Posterior vena cava (tissue), 2 donors: ENCODE measurements at regions not wholly inside any gene's neighbourhood (a gene's known extent, or its start where the extent isn't known, plus 50 kb on each side); places are given as distances from the start of the nearest gene placed in this dataset.

ENCODE experiments used
- DNase-seq: peaks from one replicate; pipeline ENCODE4 v3.0.0-alpha.2; 2020; ENCODE audit warnings: low spot score
- intact Hi-C, 2 donors: fragments of 100-400 bp; cut with DNase I; formaldehyde crosslinking; loops; one replicate each; pipeline versions ENCODE4 v1.14.1 to v1.14.2; 2022 to 2023
- donor health status: DM: yes; HTN: yes; CAD: no.
- donor health status: DM: yes; HTN: yes; CAD: no.

DNA sequence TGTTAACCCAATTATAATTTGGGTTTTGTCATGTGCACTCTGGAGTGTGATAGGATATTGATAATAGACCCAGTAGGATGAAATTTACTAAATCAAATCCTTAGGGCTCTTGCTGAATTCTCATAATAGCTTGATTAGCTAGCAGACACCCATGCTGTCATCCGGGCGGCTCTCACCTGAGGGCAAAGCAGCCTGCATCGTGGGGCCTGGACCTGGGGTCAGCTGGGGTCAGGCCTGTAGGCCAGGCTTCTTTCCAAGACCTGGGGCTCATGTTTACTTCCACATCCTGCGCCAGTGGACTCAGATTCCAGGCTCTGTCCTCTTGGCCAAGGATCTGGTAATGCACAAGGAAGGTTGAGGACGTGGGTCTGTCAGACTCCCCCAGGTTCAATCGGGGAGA is 486.3 kb downstream of the NPHP4 start:
- intact Hi-C loops: loop anchor here in 1 of 2 donors (5.0 kb wide), 1 partner anchor 241 kb away; no protein-coding TSS in a partner anchor
- peak; percentile 53 for DNase-seq

DNA sequence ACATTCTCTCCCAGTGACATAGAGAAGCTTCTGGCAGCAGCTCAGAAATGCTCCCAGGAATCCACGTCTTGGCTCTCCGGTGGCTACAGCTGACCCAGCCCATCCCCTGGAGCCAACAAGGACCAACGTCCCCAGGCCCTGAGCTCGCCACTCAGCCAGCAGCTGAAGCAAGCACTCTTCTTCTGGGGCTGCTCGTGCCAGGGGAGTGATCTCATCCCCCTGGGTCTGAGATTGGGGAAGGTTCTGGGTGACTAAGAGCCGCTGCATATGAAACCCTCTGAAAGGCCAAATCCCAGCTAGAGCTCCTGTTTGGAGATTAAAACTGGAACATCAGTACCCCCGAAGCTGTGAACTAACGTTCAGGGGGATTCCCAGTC is 487.9 kb downstream of the NPHP4 start:
- intact Hi-C loops: no loop called here
- DNase-seq: peak; percentile 87

DNA sequence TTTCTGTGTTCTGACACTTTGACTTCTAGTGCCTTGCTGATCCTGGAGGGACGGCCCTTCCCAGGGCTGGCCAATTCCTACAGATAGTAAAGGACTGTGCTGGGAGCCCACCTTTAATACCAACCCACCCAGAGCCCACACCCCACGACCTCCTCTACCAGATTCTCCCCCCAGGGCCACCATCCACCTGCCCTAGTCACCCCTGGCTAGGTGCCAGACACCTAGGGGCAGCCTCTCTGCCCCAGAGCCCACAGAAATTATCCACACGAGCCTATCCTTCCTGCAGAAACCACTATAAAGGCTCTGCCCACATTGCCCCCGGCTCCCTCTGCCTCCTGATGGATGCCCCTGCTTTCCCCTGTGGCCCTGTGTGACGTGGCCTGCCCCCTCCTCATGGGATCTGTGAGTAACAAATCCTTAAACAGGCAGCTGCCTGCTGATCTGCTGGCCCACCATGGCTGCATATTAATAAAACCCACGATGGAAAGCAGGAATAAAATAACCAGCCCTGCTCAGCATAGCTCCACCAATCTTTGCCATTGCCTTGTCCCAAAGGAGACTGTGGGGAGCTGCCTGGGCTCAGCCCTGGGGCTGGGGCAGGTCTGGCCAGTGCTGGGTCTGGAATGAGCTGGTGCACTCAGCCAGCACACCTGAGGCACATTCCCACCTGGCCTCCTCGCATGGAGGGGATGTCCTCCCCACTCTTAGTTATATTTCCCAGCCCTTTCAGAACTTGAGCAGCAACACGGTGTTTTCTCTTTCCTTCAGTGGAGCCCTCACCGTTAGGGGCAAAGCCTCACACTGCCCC is 488.5 kb downstream of the NPHP4 start:
- DNase-seq: peak; percentile 70
- intact Hi-C loops: no loop called here

DNA sequence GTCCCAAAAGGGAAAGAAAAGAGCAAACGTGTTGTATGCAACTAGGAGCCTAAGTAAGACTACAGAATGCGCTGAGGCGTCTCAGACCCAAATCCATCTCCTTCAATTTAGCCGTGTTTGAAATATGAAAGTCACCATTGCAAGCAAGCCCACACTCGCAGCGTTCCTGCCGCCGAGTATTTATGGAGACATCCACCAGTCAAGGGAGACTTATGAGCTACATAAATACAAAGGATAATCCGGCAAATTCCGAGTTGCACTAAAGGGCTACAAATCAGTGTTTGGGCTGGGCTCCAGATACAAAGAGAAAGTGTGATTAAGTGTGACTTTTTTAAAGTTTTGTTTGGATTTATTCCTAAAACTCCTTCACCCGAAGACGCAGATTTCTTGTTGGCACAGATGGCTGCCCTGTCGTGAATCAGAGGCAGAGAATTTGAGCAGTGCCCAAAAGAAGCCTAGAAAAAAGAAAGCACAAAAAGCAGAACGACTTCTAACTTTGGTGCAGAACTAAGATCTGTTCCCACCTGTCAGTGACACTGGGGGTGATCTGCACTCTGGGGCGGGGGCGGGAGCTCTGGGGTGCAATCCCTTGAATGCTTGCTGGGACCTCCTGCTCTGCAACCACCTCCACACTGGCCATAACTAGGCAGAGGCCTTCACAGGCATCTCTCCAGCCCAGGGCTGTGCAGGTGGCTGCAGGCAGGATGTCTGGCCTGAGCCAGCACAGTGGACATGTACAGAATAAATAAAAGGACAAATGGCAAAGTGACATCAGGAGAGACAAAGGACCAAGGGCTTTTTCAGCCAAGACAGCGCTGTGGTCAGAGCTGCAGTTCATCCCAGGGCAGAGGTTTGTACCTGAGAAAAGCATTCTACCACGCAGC is 489.7 kb downstream of the NPHP4 start:
- intact Hi-C loops: no loop called here
- DNase-seq: peak; percentile 23

DNA sequence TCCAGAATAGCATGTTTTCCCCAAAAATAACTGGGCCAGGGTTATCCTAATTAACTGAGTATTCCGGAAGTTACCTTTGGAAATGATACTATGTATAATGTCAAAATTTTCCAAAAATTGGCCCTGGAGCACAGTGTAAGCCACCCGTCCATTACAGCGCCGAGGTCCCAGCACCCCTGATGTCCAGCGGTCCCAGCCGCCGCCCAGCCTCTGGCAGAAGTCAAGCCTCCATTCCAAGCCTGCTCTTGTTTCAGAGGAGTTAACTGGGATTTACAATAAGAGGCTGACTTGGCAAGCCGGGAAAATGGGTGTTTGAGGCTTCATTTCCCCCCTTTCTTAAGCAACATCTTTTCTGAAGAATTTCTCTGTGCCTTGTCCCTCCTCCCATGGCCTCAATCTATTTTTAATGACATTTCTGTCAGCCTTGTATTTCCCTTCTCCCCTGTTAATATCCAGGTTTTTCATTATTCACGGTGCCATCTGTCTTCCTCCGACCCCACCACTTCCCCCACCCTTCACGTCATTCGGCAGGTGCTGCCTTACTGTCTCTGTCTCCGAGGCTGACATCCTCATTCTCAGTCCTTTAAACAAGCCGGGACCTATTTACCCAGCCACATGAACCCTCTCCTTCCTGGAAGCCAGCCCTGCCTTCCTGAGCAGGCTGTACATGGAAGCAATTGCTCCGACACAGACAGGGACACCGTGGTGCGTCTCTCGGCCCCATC is 490.9 kb downstream of the NPHP4 start:
- no peak for DNase-seq
- intact Hi-C loops: no loop called here

DNA sequence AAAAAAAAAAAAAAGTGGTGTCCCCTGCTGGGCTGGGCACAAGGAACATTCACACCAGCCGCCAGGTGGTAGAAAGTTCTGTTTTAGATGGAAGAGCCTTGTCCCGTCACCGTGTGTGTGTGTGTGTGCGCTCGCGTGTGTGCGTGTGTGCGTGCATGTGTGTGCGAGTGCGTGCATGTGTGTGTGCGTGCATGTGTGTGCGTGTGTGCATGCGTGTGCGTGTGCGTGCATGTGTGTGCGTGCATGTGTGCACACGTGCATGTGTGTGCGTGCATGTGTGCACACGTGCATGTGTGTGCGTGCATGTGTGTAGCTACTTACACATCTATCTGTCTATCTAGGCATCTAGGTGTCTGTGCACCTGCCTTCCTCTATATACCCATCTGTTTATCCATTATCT is 491.7 kb downstream of the NPHP4 start:
- intact Hi-C loops: no loop called here
- DNase-seq: no peak

DNA sequence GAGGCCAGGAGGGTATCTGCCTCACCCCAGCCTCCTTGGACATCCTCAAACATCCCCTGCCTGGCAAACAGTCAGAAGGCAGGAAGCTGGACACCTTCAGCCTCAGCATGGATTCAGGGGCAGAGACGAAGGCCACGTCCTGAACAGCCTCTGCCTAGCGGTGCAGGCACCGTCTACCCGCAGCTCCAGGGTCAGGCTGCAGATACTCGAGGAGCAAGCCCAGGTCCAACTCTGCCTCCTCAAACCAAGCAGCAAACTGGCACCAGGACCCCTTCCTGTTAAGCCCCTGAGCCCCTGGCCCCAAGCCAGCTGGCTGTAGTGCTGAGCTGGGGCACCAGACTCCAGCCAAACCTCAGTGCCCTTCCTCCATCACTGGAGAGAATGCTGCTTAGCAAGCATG is 494.7 kb downstream of the NPHP4 start:
- peak; percentile 62 for DNase-seq
- intact Hi-C loops: no loop called here

DNA sequence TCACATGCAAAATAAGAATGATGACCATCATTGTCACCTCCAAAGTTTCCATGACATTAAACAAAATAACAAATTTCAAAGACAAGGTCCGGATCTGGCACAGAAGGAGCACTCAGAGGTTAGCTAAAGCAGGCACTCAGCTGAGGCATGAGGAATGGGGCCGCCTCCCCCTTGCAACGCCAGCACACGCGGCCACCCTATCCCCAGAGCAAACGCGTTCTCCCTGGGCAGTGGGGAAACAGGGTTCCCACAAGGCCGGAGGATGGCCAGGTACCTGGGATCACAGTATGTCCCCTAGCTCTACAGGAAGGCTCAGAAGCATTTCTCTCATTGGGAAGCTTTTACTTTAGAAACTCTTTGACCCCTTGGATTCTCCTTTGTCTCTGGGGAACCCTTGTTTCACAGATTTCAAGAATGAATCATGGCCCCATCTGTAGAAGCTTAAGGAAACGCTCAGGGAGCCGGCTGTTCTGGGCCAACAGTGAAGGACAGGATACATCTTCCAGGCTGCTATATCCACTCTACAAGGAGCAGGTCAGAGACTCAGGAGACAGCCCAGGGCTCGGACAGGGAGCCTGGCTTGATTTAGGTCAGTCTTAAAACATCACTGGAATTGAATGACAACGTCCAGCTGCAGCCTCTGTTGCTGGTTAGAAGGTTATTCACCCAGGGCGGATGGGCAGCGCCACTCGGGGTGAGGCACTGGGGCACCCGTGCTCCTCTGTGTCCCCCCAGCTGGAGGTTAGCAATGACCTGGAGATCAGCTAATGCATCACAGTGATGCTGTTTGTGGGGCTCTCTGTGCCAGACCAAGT is 496.4 kb downstream of the NPHP4 start:
- no peak for DNase-seq
- intact Hi-C loops: no loop called here

DNA sequence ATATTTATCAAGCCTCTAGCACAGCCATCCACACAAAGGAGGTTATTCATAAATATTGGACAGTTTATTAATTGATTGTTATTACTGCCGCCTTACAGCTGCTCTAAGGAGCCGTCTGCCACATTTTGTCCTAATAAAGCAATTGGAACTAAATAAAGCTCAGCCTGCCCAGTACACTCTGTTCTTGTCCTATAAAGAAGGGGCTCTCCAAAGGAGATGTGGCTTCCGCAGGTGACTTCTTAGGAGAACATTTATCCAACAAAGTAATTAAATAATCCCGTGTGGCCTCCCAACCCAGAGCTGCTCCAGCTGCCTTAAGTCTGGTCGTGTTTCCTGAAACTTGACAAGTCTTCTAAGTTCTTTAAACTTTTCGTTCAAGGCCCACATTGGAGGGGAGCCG is 497.7 kb downstream of the NPHP4 start:
- intact Hi-C loops: no loop called here
- no peak for DNase-seq

DNA sequence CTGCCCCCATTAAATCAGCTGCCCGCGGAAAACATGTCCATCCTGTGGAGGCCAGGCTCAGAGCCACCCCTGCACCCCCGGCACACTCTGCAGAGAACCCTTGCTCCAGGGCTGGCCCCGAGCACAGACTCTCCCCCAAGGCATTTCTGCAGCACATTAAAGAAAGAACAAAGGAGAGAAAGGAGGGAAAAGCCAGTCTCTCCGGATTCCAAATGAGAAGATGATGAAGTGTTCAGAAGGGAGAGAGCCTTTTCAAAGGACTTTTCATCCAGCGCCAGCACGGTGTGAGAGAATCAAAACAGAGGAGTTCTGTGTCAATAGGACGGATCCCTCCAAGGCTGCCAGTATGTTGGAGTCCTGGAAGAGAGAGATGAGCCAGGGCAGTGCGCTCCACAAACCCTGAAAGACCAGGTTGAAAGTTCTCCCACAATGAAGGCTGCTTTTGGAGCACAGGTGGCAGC is 498.3 kb downstream of the NPHP4 start:
- intact Hi-C loops: no loop called here
- no peak for DNase-seq

DNA sequence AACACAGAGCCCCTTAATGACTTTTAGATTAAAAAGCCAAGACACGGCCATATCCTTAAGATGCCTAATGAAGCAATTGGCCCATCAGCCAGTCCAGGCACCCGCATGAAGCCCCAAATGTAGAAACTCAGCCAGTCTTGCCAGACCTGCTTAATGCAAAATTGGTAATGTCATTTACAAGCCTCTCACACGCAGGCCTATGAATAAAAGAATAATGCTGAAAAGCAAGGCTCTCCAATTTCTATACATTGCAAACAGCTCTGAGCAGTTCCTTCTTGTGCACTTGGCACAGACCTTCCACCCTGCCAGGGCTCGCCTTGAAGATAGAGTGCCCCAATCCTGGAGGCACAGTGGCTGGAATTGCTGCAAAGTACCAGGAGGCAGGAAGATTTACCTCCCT is 498.9 kb downstream of the NPHP4 start:
- no peak for DNase-seq
- intact Hi-C loops: no loop called here

DNA sequence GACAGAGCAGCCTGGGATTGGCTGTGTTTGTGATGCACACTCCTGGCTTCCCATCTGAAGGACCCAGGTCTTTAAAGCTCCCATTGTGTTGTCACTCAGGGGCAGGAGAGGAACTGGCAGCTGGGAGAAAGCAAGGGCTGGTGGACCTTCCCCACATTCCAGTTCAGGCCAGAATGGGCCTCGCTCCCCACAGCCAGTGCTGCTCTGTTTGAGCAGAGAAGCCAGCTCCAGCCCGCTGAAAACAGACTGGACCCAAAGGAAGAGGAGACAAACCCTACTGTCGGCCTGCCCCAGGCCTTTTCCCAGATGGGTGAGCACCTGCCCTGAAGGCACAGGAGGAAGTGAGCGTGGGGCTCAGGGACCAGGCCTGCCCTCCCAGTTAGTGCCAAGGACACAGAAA is 499.4 kb downstream of the NPHP4 start:
- intact Hi-C loops: no loop called here
- DNase-seq: no peak

DNA sequence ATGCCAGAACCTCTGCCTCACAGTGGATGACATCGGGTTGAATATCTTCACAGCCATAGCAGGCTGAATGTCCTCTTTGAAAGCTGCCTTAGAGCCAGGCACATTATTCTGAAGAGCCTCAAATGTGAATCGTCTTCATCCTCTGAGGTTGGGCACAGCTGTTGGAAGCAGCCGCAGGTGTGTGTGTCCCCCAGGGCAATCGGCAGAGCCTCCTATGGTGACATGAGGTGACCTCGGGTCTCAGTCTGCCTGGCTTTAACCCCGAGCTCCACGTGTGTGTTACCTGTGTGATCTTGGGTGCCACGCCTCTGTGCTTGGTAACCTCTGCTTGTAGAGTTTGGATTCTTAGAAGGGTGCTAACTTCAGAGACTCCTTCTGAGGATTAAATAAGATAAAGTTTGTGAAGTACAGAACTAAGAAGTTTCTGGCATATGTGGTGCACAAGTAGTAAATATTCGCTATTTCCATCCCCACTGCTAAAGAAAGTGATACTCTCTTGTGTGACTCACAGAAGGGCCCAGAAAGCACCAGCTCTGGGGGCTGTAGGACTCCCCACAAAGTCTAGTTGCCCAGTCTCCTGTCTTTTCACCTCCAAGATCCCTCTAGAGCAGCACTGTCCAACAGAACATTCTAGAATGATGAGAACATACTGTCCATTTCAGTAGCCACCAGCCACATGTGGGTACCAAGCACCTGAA is 500.9 kb downstream of the NPHP4 start:
- intact Hi-C loops: no loop called here

DNA sequence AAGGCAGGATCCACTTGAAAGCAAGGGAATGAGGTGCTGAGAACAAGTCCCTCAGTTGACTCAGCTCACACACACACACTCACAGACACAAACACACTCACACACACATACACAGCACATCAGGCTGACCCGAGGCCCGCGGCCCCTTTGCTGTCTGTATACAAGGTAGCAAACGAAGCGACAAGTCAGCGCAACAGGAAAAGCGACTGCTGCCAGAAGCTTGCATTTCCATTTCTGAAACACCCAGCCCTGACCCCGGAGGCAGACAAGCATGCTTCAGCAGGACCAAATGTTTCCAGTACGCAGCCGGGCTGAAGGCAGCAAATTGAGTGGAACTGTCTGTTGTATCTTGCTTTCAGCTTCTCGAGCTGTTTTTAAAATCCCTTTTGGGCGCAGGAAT is 501.6 kb downstream of the NPHP4 start:
- intact Hi-C loops: no loop called here
- DNase-seq: no peak

More for the DNA sequence above, 500.9 kb downstream of the NPHP4 start:
- no peak for DNase-seq

DNA sequence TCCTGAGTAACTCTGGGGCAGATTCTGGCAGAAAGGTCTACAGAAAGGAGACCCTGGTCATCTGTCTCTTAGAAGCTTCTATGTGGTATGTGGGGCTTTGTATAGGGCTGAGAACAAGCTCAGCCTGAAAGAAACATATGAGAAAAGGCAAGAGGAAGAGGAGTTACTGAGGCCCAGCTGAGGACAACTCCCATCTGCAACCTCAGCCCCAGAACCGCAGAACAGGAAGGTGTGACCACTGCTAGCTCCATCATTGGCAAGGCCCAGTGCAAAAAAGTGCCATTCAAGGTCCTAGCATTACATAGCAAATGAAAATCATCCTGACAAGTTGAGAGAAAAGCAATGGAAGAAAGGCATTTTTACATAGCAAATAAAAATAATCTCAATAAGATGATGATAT is 503.8 kb downstream of the NPHP4 start:
- DNase-seq: no peak
- intact Hi-C loops: no loop called here

DNA sequence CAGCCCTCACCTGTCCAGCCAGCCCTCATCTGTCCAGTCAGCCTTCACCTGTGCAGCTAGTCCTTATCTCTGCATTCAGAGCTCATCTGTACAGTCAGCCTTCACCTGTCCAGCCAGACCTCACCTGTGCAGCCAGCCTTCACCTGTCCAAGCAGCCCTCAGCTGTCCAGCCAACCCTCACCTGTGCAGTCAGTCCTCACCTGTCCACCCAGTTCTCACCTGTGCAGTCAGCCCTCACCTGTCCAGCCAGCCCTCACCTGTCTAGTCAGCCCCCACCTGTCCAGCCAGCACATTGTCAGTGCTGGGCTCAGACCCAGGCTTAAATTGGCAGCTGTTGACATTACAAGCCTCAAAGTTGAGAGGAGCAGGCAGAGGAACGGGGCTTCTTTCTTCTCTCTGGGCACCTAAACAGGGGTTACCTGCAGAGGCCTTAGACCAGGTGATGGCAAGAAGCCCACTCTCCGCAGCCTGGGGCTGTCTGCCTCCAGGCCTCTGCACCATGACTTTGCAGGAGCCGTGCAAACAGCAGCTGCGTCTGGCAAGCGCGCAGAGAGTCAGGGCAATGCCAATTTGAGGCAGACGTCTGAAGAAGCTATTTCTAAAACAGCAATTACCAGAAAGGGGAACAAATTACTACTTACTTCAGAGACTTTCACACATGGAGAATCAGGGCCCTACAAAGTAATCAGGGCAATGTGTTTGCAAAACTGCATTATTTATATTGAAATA is 506.1 kb downstream of the NPHP4 start:
- intact Hi-C loops: no loop called here

DNA sequence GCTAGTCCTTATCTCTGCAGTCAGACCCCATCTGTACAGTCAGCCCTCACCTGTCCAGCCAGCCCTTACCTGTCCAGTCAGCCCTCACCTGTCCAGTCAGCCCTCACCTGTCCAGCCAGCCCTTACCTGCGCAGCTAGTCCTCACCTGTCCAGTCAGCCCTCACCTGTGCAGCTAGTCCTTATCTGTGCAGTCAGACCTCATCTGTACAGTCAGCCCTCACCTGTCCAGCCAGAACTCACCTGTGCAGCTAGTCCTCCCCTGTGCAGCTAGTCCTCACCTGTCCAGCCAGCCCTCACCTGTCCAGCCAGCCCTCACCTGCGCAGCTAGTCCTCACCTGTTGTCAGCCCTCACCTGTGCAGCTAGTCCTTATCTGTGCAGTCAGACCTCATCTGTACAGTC is 506.8 kb downstream of the NPHP4 start:
- intact Hi-C loops: no loop called here
- DNase-seq: no peak

More for the DNA sequence above, 506.1 kb downstream of the NPHP4 start:
- no peak for DNase-seq
